ENCODE measurements at regions not wholly inside any gene's neighbourhood (a gene's known extent, or its start where the extent isn't known, plus 50 kb on each side); places are given as distances from the start of the nearest gene placed in this dataset.

DNA sequence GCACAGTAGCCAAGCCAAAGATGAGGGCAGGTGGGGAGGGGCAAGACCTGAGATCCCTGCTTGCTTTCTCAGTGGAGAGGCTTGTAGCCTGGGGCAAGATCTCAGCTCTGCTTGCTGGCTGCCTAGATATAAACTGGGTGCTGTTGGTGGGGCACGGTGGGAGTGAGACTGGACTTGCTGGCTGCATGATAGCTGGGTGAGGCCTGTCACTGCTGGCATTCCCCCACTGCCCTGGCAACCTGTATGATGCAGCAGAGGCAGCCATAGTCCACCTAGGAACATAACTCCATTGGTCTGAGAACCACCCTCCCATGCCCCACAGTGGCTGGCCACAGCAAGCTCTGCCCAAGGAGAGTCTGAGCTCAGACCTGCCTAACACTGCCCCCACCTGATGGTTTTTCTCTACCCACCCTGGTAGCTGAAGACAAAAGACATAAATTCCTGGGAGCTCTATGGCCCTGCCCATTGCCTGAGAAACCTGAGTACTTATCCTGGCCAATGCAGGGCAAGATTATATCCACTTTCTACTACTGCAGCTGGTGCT, 261.9 kb upstream of the DEPDC1 start:
- TF ChIP-seq ZFP30 (CRISPR knock-in tag; IDR thresholded peaks at IDR 0.05), result no peak
- no peak for TF ChIP-seq CSDC2 (CRISPR knock-in tag; IDR thresholded peaks at IDR 0.05)
- TF ChIP-seq, protein P1, sequence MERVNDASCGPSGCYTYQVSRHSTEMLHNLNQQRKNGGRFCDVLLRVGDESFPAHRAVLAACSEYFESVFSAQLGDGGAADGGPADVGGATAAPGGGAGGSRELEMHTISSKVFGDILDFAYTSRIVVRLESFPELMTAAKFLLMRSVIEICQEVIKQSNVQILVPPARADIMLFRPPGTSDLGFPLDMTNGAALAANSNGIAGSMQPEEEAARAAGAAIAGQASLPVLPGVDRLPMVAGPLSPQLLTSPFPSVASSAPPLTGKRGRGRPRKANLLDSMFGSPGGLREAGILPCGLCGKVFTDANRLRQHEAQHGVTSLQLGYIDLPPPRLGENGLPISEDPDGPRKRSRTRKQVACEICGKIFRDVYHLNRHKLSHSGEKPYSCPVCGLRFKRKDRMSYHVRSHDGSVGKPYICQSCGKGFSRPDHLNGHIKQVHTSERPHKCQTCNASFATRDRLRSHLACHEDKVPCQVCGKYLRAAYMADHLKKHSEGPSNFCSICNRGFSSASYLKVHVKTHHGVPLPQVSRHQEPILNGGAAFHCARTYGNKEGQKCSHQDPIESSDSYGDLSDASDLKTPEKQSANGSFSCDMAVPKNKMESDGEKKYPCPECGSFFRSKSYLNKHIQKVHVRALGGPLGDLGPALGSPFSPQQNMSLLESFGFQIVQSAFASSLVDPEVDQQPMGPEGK (CRISPR knock-in tag; IDR thresholded peaks at IDR 0.05; ENCODE audit: borderline replicate concordance), result no peak
- no peak for TF ChIP-seq OSR1 (CRISPR knock-in tag; IDR thresholded peaks at IDR 0.05)
- TF ChIP-seq, protein P2, sequence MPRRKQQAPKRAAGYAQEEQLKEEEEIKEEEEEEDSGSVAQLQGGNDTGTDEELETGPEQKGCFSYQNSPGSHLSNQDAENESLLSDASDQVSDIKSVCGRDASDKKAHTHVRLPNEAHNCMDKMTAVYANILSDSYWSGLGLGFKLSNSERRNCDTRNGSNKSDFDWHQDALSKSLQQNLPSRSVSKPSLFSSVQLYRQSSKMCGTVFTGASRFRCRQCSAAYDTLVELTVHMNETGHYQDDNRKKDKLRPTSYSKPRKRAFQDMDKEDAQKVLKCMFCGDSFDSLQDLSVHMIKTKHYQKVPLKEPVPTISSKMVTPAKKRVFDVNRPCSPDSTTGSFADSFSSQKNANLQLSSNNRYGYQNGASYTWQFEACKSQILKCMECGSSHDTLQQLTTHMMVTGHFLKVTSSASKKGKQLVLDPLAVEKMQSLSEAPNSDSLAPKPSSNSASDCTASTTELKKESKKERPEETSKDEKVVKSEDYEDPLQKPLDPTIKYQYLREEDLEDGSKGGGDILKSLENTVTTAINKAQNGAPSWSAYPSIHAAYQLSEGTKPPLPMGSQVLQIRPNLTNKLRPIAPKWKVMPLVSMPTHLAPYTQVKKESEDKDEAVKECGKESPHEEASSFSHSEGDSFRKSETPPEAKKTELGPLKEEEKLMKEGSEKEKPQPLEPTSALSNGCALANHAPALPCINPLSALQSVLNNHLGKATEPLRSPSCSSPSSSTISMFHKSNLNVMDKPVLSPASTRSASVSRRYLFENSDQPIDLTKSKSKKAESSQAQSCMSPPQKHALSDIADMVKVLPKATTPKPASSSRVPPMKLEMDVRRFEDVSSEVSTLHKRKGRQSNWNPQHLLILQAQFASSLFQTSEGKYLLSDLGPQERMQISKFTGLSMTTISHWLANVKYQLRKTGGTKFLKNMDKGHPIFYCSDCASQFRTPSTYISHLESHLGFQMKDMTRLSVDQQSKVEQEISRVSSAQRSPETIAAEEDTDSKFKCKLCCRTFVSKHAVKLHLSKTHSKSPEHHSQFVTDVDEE (CRISPR knock-in tag; IDR thresholded peaks at IDR 0.05), result no peak
- TF ChIP-seq ZNF565 (CRISPR knock-in tag; conservative IDR thresholded peaks at IDR 0.05; ENCODE audit: low read depth), result no peak
- TF ChIP-seq ARNTL (CRISPR knock-in tag; IDR thresholded peaks at IDR 0.05; ENCODE audit: borderline replicate concordance, low read depth), result no peak
- TF ChIP-seq ISL1 (CRISPR knock-in tag; IDR thresholded peaks at IDR 0.05), result no peak
- TF ChIP-seq CREB5 (CRISPR knock-in tag; IDR thresholded peaks at IDR 0.05; ENCODE audit: low read depth), result no peak
- TF ChIP-seq RARB (CRISPR knock-in tag; IDR thresholded peaks at IDR 0.05), result no peak
- TF ChIP-seq ZFP3 (CRISPR knock-in tag; IDR thresholded peaks at IDR 0.05), result no peak
